ENCODE measurements at regions not wholly inside any gene's neighbourhood (a gene's known extent, or its start where the extent isn't known, plus 50 kb on each side); places are given as distances from the start of the nearest gene placed in this dataset.

- TF ChIP-seq CTCF (IDR thresholded peaks at IDR 0.05) (no peak), POLR2A (IDR thresholded peaks at IDR 0.05) (no peak), EP300 (IDR thresholded peaks at IDR 0.05; ENCODE audit: low read depth) (no peak), POLR2AphosphoS5 (IDR thresholded peaks at IDR 0.05) (no peak)
Measured at GRCh38 chrX:94655180-94655579, 981.2 kb downstream of the FAM133A start.
